ENCODE measurements at regions not wholly inside any gene's neighbourhood (a gene's known extent, or its start where the extent isn't known, plus 50 kb on each side); places are given as distances from the start of the nearest gene placed in this dataset.
"Not testable (repeated sequence)": the region's sequence is repeated elsewhere in the genome, so short reads cannot be mapped to it uniquely, and the experiment has no call there.

DNA sequence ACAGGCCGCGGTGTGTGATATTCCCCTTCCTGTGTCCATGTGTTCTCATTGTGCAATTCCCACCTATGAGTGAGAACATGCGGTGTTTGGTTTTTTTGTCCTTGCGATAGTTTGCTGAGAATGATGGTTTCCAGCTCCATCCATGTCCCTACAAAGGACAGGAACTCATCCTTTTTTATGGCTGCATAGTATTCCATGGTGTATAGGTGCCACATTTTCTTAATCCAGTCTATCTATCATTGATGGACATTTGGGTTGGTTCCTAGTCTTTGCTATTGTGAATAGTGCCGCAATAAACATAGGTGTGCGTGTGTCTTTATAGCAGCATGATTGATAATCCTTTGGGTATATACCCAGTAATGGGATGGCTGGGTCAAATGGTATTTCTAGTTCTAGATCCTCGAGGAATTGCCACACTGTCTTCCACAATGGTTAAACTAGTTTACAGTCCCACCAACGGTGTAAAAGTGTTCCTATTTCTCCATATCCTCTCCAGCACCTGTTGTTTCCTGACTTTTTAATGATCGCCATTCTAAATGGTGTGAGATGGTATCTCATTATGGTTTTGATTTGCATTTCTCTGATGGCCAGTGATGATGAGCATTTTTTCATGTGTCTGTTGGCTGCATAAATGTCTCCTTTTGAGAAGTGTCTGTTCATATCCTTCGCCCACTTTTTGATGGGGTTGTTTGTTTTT, 125.1 kb downstream of the USP22 start:
- DNase-seq: not testable (repeated sequence)

DNA sequence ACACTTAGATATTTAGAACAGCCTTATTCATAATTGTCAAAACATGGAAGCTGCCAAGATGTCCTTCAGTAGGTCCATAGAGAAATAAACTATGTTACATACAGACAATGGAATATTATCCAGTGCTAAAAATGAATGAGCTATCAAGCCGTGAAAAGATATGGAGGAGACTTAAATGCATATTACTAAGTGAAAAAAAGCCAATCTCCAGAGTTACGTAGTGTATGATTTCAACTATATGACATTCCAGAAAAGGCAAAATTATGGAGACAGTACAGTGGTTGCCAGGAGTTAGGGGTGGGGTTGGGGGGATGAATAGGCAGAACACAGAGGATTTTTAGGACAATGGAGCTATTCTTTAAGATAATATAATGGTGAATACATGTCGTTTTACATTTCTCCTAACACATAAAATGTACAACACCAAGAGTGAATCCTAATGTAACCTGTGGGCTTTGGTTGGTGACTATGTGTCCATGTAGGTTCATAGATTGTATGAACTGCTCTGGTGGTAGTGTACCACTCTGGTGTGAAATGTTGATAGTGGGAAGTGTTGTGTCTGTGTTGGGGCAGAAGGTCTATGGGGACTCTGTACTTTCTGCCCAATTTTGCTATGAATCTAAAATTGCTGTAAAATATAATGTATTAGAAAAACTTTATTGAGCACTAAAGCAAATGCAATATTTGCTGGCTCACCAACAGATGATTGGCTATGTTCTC, 122.6 kb downstream of the USP22 start:
- no peak for DNase-seq

DNA sequence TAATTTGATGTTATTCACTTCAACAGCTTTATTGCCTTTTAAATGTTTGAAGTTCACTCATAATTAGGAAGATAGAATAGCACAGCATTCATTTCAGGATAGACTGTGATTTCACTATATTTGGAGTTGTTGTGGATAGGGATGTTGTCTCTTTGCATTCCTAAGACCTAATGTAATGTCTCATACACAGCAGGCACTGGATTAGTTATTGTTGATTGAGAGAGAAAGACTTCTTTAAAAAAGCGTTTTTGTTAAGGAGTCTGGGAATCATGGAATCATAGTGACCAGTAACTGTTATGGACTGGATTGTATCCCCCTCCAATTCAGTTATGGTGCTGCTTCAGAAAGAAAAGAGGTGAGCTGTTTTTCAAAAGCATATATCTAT, 122.0 kb downstream of the USP22 start:
- no peak for DNase-seq

DNA sequence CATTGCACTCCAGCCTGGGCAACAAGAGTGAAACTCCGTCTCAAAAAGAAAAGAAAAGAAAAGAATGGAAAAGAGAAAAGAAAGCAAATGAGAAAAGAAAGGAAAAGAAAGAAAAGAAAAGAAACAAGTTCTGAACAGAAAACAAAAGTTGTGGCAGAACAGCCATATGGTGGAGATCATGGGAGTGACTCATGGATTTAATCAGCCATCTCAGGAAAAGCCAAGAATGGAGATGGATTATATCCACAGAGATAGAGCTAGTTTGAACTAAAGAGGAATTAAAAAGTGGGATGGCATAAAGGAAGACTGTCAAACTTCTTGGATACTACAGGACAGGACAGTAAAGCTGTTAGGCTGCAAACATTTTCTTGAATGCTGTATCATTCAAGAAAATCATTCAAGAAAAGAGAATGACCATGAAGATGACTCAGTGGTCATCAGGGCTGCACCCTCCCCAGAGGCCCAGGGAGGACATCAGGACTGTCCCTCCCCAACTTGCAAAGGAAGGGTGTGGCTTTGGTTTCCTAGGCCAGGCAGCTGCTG, 120.6 kb downstream of the USP22 start:
- no peak for DNase-seq

DNA sequence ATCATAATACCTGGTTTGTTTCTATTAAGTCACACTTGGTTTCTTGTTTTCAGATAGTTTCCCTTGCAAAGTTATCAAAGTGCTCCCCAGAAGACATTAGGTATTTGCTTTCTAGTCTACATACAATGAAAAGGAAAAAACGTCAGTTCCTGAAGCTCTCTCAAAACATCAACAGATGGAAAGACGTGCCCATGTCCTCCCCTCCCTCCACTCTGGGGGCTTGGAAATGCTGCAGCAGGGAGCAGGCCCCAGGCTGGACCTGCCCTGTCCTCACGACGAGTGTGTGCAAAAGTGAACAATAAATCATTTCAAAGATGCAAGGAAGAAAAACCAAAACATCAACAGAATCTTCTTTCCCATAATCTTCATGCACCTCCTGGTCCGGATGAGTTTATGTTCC, 118.5 kb downstream of the USP22 start:
- DNase-seq: no peak

DNA sequence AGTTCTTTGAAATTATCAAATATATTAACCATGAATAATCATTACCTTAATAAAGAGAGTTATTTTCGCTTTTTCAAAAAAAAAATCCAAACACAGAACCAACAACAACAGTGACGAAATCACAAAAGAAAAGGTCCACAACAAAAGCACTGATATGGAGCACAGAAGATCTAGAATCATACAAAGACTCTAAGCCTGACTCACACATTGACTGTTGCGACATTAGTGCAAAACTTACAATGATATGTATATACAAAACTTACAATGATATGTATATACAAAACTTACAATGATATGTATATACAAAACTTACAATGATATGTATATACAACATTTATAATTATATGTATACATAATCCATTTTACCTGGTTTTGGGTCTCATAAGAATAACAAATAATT, 117.7 kb downstream of the USP22 start:
- DNase-seq: no peak

DNA sequence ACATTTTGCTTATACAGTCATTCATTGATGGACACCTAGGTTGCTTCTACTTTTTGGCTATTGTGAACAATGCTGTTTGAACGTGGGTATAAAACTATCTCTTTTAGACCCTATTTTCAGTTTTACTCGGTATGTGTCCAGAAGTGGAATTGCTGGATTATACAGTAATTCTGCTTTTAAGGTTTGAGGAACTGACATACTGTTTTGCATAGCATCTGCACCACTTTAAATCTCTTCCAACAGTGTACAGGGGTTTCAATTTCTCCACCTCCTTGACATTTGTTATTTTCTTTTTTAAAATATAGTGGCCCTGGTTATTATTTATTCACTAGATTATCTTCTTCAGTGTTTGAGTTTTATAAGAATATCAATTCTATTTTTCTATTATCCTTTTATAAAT, 116.9 kb downstream of the USP22 start:
- DNase-seq: no peak

DNA sequence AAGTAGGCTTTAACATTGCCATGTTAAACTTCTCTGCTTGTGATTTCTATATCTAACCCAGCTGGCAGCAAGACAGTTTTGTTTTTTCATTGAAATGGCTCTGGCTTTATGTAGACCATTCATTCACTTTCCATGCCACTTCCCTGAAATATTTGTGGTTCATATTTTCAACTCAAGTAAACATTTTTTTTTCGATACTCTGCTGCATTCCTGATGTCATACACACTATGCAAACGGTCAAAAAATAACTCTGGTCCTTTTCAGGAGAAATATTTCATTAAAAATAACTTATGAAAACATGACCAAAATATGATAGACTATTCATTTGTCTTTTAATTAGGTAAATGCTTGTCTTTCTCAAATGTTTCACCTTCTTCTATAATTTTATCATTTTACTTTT, 116.3 kb downstream of the USP22 start:
- DNase-seq: no peak

DNA sequence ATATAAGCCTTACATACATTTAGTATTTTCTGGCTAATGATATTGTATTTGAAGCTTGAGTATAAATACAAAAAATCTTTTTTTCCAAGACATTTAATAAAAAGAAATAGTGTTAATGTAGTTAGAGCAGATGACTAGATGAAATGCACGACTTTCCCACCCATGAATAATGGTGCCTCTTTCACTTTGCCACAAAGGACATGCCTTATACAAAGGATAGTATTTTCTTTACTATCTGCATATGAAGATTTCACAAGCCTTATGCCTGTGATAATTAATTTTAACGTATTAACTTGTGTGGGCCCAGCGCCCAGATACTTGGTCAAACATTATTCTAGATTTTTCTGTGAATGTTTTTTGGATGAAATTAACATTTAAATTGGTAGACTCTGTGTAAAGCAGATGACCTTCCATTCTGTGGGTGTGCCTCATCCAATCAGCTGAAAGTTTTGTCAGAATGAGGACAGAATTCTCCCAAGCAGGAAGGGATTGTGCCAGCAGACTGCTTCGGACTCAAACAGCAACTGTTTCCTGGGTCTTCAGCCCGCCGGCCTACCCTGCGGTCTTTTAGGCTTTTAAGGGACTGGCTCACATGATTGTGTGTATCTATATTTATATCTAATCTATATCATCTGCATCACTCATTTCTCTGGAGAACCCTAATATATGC, 115.4 kb downstream of the USP22 start:
- no peak for DNase-seq

DNA sequence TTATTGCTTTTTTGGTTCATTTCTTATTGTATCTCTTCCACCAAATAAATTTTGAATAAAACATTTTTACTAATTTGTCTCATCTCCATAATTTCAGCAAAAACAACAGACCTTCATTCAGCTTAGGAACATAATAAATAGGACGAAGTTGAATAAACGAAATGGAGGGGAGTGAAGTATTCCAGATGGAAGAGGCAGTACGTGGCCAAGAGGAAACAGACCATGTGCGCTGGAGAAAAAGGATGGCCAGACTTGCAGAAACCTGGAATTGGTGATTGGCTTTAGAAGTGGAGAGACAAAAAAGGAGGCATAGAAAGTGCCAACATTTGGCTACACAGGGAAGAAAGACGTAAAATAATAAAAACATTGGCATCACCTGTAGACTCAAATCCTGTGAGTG, 113.5 kb downstream of the USP22 start:
- DNase-seq: no peak

DNA sequence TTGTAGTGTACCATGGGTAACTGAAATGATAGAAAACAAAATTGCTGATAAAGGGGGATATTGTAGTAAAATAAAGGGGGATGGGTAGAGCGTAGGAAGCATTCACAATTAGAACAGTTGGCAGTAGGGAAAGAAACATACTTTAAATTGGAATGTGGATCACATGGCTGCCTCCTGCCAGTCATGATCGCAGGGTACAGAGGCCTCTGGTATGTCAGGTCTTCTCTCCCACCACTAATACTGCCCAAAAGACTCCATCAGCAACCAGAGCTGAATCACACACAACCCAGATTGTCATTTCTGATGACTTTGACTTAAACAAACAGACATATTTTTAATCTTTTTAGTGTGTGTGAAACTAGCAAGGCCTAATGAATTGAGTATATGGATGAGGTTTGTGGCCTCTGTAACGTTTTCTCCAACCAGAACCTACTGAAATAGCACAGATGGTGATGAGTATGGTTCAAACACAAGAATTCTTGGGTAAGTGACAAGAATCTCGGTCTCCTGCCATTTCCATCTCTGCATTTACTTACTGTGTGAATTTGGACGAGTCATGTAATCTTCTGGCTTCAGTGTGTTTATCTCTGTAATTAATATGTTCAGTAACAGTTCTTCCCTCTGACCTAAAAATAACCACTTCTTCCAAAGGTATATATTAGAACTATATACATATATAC, 112.6 kb downstream of the USP22 start:
- DNase-seq: no peak

DNA sequence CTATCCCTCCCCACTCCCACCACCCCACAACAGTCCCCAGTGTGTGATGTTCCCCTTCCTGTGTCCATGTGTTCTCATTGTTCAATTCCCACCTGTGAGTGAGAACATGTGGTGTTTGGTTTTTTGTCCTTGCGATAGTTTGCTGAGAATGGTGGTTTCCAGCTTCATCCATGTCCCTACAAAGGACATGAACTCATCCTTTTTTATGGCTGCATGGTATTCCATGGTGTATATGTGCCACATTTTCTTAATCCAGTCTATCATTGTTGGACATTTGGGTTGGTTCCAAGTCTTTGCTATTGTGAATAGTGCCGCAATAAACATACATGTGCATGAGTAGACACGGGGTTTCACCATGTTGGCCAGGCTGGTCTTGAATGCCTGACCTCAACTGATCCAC, 109.8 kb downstream of the USP22 start:
- DNase-seq: not testable (repeated sequence)

DNA sequence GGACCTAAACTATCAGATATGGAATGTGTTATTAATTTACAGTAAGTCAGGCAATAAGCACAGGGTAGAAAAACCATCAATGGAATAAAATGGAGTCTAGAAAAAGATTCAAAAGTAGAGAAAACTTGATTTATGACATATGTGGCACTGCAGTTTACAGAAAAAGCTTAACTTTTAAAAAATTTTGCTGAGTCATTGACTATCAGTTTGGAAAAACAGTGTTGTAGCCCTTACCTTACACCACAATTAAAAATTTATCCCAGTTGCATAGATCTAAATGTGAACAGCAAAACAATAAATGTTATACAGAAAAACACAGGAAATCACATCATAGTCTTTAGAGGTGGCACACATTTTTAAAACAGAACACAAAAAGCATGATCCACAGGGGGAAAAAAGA, 108.5 kb downstream of the USP22 start:
- DNase-seq: no peak

DNA sequence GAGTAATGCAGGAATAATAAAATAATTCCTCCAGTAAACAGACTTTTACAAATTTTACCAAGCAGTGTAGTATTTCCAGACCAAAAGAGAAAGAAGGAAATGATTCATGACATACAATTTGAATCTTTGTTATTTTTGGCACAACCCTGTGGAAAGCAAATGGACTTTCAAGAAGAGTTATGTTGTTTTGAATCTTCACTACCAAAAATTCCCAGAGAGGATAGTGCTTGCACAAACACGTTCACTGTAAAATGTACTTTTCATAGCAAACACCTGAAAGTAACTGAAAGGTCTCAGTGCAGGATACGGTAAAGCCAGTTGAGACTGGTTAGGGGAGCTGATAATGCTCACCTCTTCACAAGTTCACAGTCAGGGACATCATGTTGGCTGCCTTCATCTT, 107.1 kb downstream of the USP22 start:
- DNase-seq: no peak

DNA sequence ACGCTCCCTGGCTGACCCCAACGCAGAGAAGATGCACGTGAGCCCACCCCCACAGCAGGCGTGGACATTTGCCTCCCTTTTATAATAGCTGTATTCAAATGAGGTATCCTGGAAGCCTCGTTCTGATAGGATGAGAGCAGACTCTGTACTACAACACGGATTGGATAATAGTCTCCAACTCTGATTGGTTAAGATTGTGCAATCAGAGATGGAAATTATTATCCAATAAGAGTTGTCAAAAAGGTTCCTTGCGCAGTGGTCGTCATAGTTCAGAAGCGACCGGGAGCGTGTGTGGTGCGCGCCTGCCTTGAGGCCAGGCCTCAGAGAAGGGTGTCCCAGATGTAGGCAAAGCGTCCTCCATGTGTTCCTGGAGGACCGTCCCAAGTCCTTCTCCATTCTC, 104.6 kb downstream of the USP22 start:
- DNase-seq: no peak

DNA sequence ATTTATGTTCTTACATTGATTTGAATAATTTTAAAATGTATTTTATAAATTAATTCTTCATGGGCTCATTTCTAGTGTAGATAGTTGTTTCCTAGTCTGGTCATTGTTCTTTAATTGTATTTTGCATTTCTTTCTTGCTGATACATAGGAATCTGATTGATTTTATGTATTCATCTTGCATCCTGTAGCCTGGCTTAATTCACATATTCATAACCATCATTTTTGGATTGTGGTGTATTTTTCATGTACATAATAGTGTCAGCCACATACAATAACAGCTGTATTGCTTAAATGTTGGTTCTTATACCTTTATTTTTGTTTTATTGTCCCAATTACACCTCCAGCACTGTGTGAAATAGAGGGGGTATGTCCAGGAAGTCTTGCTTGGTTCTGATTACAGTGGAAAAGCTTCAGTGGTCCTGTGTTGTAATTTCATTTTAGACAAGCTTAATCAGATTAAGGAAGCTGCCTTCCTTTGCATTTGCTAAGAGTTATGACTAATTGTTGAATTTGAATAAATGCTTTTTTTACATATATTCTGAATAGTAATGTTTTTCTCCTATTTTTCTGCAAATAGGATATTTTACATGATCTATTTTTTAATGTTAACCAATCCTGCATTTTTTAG, 103.7 kb downstream of the USP22 start:
- no peak for DNase-seq

DNA sequence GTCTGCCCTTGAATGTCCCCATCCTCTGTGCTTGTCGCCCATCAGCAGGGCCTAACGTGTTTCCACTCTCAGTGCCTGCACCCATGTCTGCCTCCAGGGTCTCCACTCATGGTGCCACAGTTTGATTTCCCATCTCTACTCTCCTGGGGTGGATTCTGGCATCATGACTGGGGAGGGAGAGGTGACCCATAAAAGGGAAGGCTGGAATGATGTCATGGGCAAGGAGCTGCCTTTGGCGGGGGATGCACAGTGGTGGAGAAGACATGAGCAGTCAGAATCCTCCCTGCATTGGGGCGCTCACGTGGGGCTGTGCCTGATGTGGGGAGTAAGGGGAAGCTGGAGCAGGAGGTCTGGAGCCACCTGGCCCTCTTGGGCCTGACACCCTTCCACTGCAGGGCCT, 100.9 kb downstream of the USP22 start:
- DNase-seq: no peak

DNA sequence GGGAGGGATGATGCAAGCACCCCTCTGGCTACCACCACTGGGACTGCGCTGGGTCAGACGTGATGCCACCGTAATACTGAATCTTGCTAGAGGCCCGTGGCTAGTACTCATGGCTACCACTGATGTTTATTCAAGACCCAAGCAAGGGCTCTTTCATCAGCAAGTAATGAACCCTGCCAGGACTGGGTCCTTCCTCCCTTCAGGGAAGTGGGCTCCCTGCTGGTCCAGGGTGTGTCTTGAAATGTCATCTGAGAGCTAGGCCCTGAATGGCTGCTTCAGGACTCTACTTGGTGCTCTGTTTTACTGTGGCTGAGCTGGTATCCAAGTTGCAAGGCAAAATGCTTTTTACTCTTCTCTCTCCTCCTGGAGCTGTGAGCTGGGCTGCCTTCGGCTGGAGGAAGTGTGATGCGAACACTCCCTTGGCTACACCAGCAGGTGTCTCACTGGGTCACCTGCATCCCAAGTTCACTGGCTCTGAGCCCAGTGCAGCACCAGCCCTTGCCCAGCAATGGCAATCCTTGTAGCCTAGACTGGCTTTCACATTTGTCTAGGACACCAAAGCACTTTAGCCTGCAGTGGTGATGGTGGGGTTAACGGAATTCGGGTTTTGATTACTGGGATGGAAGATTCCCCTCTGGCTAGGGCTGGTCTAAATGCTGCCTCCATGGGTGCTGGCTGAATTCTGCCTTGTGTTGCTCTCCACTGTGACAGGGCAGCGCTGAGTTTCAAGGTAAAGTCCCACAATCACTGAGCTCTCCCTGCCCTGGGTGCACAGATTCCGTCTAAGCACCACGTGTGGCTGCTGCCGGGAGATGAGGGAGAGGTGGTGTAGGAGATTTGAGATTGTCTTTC, 98.6 kb downstream of the USP22 start:
- no peak for DNase-seq

DNA sequence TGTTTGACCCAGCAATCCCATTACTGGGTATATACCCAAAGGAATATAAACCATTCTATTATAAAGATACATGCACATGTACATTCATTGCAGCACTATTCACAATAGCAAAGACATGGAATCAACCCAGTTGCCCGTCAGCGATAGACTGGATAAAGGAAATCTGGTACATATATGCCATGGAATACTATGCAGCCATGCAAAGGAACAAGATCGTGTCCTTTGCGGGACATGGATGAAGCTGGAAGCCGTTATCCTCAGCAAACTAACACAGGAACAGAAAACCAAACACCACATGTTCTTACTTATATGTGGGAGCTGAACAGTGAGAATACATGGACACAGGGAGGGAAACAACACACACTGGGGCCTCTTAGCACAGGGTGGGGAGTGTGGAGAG, 95.1 kb downstream of the USP22 start:
- not testable (repeated sequence) for DNase-seq

DNA sequence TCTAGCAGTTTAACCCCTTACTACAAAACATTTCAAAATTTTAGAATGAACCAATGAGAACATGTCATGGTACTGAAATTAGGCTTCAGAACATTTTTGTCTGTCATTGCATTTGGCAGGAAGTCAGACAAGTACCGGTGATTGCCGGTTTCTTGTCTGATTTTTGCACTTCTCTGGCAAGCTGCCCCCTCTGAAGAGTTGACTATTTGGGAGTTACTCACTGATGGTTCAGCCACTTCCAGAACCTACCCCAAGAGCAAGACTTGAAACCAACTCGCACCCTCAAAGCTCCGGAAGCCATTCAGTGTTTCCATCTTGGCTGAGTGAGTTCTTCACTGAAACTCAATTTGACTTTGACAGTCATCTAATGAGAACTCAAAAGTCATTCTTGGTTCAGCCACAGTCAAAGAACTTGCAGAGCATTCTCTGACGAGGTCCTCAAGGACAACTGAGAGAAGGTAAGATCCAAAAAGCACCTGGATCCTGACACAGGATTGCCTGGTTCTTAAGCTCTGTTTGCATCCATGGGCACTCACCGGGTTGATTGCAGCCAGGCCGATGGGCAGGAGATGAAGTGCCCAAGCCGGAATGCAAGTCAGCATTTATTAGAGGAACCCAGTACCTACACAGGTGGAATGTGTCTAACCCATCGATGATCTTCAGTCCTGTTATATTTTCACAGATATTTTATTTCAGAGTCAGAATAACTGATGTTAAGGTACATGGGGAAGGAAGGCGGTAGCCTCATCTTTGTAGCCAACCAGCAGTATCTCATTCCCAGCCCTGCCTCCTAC, 93.6 kb downstream of the USP22 start:
- no peak for DNase-seq

All from 8988T (cell line).